H1 (cell line): ENCODE measurements at regions not wholly inside any gene's neighbourhood (a gene's known extent, or its start where the extent isn't known, plus 50 kb on each side); places are given as distances from the start of the nearest gene placed in this dataset.

ENCODE experiments used
- CBX8 ChIP-seq: fragments of 300-800, 300-1000 bp; sonication (generic); IDR thresholded peaks from 2 replicates; pipeline ENCODE4 v1.7.1; 2016; ENCODE audit warnings: low read depth, low read length, borderline replicate concordance
- CREB1 ChIP-seq: IDR thresholded peaks from 2 replicates; pipeline ENCODE4 v1.6.1; 2012; ENCODE audit warnings: inconsistent platforms
- GABPA ChIP-seq: IDR thresholded peaks from 2 replicates; pipeline ENCODE4 v1.6.1; 2011; ENCODE audit warnings: mild to moderate bottlenecking, low read length, moderate library complexity, borderline replicate concordance; ENCODE audit not compliant: insufficient read depth

DNA sequence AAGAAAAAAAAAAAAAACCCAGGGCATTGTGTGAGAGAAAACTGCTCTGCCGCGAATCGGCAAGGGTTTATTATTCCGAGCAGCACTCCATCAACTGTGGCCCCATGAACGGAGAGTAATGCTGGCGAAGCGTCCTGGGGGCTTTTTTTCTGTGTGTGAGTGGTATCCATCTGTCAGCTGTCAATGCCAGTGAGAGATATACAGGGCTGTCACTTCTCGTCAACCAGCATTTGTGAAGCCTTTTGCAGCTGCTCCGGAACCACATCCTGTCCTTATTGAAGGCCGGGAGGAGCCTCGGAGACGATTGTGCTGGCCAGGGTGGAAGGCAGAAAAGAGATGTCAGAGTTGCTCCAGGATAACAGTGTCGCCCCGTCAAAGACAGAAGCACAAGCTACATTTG, 356.9 kb upstream of the SMIM21 start (continued):
- no peak for TF ChIP-seq CBX8
- TF ChIP-seq CREB1: no peak
- TF ChIP-seq GABPA: no peak
- TF ChIP-seq, all 59 proteins: peak for 0
